OCI-LY3 (cell line): ENCODE measurements at regions not wholly inside any gene's neighbourhood (a gene's known extent, or its start where the extent isn't known, plus 50 kb on each side); places are given as distances from the start of the nearest gene placed in this dataset.

ENCODE experiments used
- H2AFZ ChIP-seq: fragments of 200-600, 300-600 bp; shearing (Covaris generic); 2 replicates; pipeline ENCODE4 v1.6.0; 2014; ENCODE audit warnings: antibody characterized with exemption, low read depth, low read length
- H3K27ac ChIP-seq: fragments of 200-600, 300-600 bp; sonication (generic); 2 replicates; pipeline ENCODE4 v1.5.1; 2014; ENCODE audit warnings: mild to moderate bottlenecking, low read length, moderate library complexity, mixed read lengths
- H3K27me3 ChIP-seq: fragments of 200-600, 300-600 bp; sonication (generic); 2 replicates; pipeline ENCODE4 v1.6.1; 2014; ENCODE audit warnings: low read depth, low read length, mixed read lengths
- H3K36me3 ChIP-seq: fragments of 200-600, 300-600 bp; sonication (generic); replicated peaks from 2 replicates; pipeline ENCODE3; 2014; ENCODE audit warnings: low read depth, low read length, mixed read lengths
- H3K4me1 ChIP-seq: fragments of 300-600, 200-600 bp; sonication (generic); 2 replicates; pipeline ENCODE4 v1.6.1; 2014; ENCODE audit warnings: low read length, mixed read lengths
- H3K4me2 ChIP-seq: fragments of 200-600, 300-600 bp; sonication (generic); 2 replicates; pipeline ENCODE4 v1.6.1; 2014; ENCODE audit warnings: low read length, mixed read lengths
- H3K4me3 ChIP-seq: fragments of 300-600, 200-600 bp; sonication (generic); 2 replicates; pipeline ENCODE4 v1.5.1; 2014; ENCODE audit warnings: antibody characterized with exemption, mild to moderate bottlenecking, low read length, moderate library complexity
- H3K79me2 ChIP-seq: fragments of 300-600, 200-600 bp; shearing (Covaris generic); 2 replicates; pipeline ENCODE4 v1.6.1; 2014; ENCODE audit warnings: mild to moderate bottlenecking, low read length, mixed read lengths
- H3K9ac ChIP-seq: fragments of 300-600, 200-600 bp; shearing (Covaris generic); 2 replicates; pipeline ENCODE4 v1.6.0; 2014; ENCODE audit warnings: mild to moderate bottlenecking, low read length, moderate library complexity
- H3K9me3 ChIP-seq: fragments of 200-600, 300-600 bp; shearing (Covaris generic); 2 replicates; pipeline ENCODE4 v1.6.1; 2014; ENCODE audit warnings: low read length, mixed read lengths; ENCODE audit not compliant: insufficient read depth
- H4K20me1 ChIP-seq: fragments of 200-600, 300-600 bp; sonication (generic); 2 replicates; pipeline ENCODE4 v1.6.1; 2016; ENCODE audit warnings: low read length, mixed read lengths; ENCODE audit not compliant: insufficient read depth
- EZH2phosphoT487 ChIP-seq: fragments of 200-600 bp; shearing (Covaris generic); IDR thresholded peaks from 2 replicates; pipeline ENCODE4 v1.6.1; 2018; ENCODE audit warnings: antibody characterized with exemption, mixed run types, low read depth
- TF ChIP-seq, protein P1 (sequence below): fragments of 200-600, 300-600 bp; sonication (generic); IDR thresholded peaks from 2 replicates; pipeline ENCODE4 v1.5.1; 2014; ENCODE audit warnings: antibody characterized with exemption, low read length, low read depth

DNA sequence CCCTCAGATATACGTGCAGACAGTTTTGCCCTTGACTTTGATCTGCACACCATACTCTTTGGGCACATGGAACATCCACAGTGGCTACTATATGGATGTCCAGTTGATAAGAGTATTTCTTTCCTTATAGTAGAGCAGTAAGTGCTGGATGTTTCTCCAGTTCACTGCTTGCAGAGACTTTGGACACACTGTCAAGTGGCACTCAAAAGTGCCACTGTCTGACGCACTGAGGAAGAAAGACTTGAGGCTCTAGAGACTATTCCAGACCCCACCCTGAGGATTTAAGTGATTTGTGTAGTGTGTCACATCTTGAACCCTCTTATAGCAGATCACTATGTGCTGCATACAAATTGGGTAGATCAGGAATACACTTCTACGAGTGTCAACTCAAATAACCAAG, 179.1 kb downstream of the GNAI1 start:
- no peak overlapping the region for H3K4me2 ChIP-seq
- H3K27ac ChIP-seq = no peak overlapping the region

DNA sequence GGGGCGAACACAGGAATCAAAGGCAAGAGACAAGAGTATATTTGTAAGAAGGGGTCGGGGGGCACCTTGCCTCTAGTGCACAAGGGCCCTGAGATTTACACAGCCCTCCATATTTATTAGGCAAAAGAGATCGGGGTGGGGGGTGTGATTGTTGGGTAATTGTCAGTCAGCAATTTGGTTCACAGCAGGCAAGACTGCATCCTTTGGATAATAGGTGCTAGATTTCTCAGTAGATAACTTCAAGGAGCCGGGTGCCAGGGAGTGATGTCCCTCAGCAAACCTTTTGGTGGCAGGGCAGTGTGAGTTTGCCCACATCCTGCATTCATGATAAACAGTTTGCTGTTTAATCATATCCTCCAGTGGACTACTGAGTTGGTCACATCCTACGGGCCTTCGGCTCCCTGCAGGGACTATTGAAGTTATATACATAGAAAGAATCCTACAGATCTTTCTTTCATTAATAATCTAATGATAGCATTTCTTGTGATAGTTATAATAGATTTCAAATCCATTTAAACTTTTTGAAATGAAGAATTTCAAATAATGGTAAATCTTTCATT, 178.5 kb downstream of the GNAI1 start:
- Histone ChIP-seq H3K27ac (no peak overlapping the region), H3K4me1 (no peaks in the 10 kb centered on the region), H3K27me3 (no peaks in the 10 kb centered on the region), H3K4me2 (no peak overlapping the region), H3K9ac (no peak overlapping the region), H4K20me1 (no peaks in the 10 kb centered on the region), H3K36me3 (no peaks in the 10 kb centered on the region), H2AFZ (no peak overlapping the region), H3K9me3 (no peaks in the 10 kb centered on the region), H3K4me3 (no peak overlapping the region), H3K79me2 (no peaks in the 10 kb centered on the region)
- TF ChIP-seq, protein P1, sequence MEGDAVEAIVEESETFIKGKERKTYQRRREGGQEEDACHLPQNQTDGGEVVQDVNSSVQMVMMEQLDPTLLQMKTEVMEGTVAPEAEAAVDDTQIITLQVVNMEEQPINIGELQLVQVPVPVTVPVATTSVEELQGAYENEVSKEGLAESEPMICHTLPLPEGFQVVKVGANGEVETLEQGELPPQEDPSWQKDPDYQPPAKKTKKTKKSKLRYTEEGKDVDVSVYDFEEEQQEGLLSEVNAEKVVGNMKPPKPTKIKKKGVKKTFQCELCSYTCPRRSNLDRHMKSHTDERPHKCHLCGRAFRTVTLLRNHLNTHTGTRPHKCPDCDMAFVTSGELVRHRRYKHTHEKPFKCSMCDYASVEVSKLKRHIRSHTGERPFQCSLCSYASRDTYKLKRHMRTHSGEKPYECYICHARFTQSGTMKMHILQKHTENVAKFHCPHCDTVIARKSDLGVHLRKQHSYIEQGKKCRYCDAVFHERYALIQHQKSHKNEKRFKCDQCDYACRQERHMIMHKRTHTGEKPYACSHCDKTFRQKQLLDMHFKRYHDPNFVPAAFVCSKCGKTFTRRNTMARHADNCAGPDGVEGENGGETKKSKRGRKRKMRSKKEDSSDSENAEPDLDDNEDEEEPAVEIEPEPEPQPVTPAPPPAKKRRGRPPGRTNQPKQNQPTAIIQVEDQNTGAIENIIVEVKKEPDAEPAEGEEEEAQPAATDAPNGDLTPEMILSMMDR = no peak
- no peak for TF ChIP-seq EZH2phosphoT487

More for the DNA sequence above, 179.1 kb downstream of the GNAI1 start:
- Histone ChIP-seq H3K4me3 (no peak overlapping the region), H3K9me3 (no peaks in the 10 kb centered on the region), H3K4me1 (no peaks in the 10 kb centered on the region), H3K79me2 (no peaks in the 10 kb centered on the region), H3K27me3 (no peaks in the 10 kb centered on the region), H3K9ac (no peak overlapping the region), H2AFZ (no peak overlapping the region), H3K36me3 (no peaks in the 10 kb centered on the region), H4K20me1 (no peaks in the 10 kb centered on the region)
- no peak for TF ChIP-seq EZH2phosphoT487
- TF ChIP-seq, protein P1 = no peak

DNA sequence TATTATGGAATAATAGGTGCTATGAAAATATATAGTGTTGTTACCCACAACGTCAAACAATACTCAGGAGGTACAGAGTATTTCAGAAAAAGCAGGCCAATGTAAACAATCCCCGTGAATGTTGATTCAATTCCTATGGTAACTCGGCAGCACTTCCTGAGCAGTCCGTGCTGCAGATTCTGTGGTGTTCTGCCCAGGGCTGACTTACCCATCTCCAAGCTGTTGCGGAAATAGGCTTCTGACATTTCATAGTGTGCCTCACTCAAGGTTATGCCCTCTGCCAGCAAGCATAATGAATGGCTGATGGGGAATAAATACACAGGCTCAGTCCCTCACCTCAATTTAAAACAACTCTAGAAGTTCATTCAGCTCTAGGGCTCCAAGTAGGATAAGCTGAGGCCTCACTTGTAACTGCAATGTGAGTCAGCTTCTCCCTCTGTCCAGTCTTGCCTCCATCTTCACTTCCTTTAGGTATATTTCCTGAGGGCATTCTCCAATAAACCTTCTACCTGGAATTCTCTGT, 177.6 kb downstream of the GNAI1 start:
- no peak overlapping the region for H2AFZ ChIP-seq
- H3K9me3 ChIP-seq = no peaks in the 10 kb centered on the region
- no peak overlapping the region for H3K27ac ChIP-seq

DNA sequence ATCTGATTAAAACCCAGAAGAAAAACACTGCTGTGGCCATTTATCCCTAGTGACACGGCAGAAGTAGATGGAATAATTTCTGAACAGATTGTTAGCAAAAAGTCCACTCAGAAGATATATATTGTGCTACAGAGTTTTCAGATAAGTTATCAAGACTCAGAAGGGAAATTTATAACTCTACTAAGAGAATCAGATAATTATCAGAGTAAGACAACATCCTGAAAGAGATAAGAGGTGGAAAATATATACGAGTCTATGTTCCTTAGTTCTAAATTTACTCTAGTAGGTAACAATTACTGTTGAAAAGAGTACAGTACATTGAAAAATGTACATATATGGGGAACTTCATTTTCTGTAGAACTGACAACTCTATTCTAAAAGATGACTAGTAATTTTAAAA, 176.7 kb downstream of the GNAI1 start:
- H2AFZ ChIP-seq = no peak overlapping the region
- H3K27ac ChIP-seq = no peak overlapping the region
- H3K27me3 ChIP-seq = no peaks in the 10 kb centered on the region
- no peak overlapping the region for H3K4me2 ChIP-seq
- H4K20me1 ChIP-seq = no peaks in the 10 kb centered on the region
- H3K4me1 ChIP-seq = no peaks in the 10 kb centered on the region
- TF ChIP-seq, protein P1 = no peak
- TF ChIP-seq EZH2phosphoT487 = no peak
- H3K4me3 ChIP-seq = no peak overlapping the region
- H3K79me2 ChIP-seq = no peaks in the 10 kb centered on the region
- H3K9me3 ChIP-seq = no peaks in the 10 kb centered on the region
- no peak overlapping the region for H3K9ac ChIP-seq
- H3K36me3 ChIP-seq = no peaks in the 10 kb centered on the region

More for the DNA sequence above, 177.6 kb downstream of the GNAI1 start:
- H3K36me3 ChIP-seq = no peaks in the 10 kb centered on the region
- H3K4me3 ChIP-seq = no peak overlapping the region
- no peaks in the 10 kb centered on the region for H3K4me1 ChIP-seq
- H3K9ac ChIP-seq = no peak overlapping the region
- no peaks in the 10 kb centered on the region for H3K79me2 ChIP-seq
- H3K27me3 ChIP-seq = no peaks in the 10 kb centered on the region
- no peak for TF ChIP-seq EZH2phosphoT487
- TF ChIP-seq, protein P1 = no peak
- no peaks in the 10 kb centered on the region for H4K20me1 ChIP-seq
- H3K4me2 ChIP-seq = no peak overlapping the region
